NT2/D1 (cell line): ENCODE measurements at regions not wholly inside any gene's neighbourhood (a gene's known extent, or its start where the extent isn't known, plus 50 kb on each side); places are given as distances from the start of the nearest gene placed in this dataset.

Experiments
- DNase-seq: peaks from one replicate; pipeline ENCODE4 v3.0.0-alpha.2; 2011; ENCODE audit warnings: low read depth, low spot score
- H3K27me3 ChIP-seq: 2 replicates; pipeline ENCODE4 v1.6.0; 2011; ENCODE audit warnings: mild to moderate bottlenecking; ENCODE audit not compliant: insufficient read length, insufficient read depth
- H3K36me3 ChIP-seq: 2 replicates; pipeline ENCODE4 v1.6.1; 2011; ENCODE audit warnings: mild to moderate bottlenecking, low read length, mixed read lengths; ENCODE audit not compliant: insufficient read depth, insufficient read length
- H3K4me1 ChIP-seq: 2 replicates; pipeline ENCODE4 v1.5.1; 2011; ENCODE audit not compliant: insufficient read depth, insufficient read length
- H3K4me3 ChIP-seq: 2 replicates; pipeline ENCODE4 v1.5.1; 2011; ENCODE audit warnings: low read depth; ENCODE audit not compliant: insufficient read length
- H3K9ac ChIP-seq: 2 replicates; pipeline ENCODE4 v1.6.0; 2011; ENCODE audit warnings: low read depth; ENCODE audit not compliant: insufficient read length
- H3K9me3 ChIP-seq: 2 replicates; pipeline ENCODE4 v1.5.1; 2011; ENCODE audit warnings: mild to moderate bottlenecking, low read length; ENCODE audit not compliant: insufficient read depth
- SUZ12 ChIP-seq: IDR thresholded peaks from 2 replicates; pipeline ENCODE4 v1.6.1; 2011; ENCODE audit not compliant: insufficient read length, insufficient read depth; ENCODE audit errors: extremely low read depth
- YY1 ChIP-seq: IDR thresholded peaks from 2 replicates; pipeline ENCODE4 v1.6.1; 2011; ENCODE audit not compliant: insufficient read length, insufficient read depth
- ZNF274 ChIP-seq: IDR thresholded peaks from 2 replicates; pipeline ENCODE4 v1.6.1; 2011; ENCODE audit warnings: mild to moderate bottlenecking, low read depth, low read length

DNA sequence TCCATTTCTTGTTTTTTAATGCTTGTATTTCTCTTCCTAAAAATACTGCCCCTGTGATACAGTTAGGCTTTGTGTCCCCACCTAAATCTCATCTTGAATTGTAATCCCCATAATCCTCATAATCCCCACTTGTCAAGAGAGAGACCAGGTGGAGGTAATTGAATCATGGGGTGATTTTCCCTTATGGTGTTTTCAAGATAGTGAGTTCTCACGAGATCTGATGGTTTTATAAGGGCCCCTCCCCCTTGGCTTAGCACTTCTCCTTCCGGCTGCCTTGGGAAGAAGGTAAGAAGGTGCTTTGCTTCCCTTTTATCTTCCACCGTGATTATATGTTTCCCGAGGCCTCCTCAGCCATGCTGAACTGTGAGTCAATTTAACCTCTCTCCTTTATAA, 227.4 kb downstream of the MAN2A1 start:
- no peak overlapping the region for H3K4me3 ChIP-seq
- no peaks in the 10 kb centered on the region for H3K36me3 ChIP-seq
- no peaks in the 10 kb centered on the region for H3K27me3 ChIP-seq
- no peak overlapping the region for H3K9ac ChIP-seq
- no peak for TF ChIP-seq SUZ12
- no peak for TF ChIP-seq YY1
- no peak for DNase-seq
- H3K4me1 ChIP-seq: no peaks in the 10 kb centered on the region
- H3K9me3 ChIP-seq: no peaks in the 10 kb centered on the region

DNA sequence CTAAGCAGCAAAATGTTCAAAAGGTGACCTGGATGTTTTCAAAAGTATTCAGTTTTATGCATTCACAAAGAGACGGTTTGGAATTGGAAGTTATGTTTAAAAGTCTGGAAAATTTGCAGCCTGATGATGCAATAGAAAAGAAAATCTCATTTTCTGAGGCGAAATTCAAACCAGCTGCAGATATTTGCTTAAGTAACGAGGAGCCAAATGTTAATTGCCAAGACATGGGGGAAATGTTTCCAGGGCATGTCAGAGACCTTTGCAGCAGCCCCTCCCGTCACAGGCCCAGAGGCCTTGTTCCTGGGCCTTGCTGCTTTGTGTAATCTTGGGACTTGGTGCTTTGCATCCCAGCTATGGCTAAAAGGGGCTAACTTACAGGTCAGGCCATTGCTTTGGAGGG, 228.2 kb downstream of the MAN2A1 start:
- Histone ChIP-seq H3K4me1 (no peaks in the 10 kb centered on the region), H3K9ac (no peak overlapping the region)
- TF ChIP-seq ZNF274: no peak
- TF ChIP-seq SUZ12: no peak
- no peak for TF ChIP-seq YY1

DNA sequence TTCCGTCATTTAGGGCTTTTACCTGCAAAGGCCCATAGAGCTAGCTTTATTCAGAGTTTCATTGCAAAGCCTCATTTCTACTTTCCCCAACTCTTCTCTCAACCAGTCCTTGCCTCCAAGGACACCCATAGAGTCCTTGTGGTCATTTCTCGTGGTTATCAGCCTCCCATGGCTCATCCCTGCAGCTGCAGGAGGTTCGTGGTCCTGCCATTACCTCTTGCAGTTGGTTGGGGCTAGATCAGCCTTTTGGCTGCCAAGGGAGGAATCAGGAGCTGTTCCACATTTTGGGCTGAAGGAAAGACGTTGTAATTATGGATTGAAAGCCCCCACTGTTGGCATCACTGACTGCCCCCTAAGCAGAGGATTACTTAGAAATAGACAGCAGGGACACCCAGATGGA, 231.0 kb downstream of the MAN2A1 start:
- Histone ChIP-seq H3K4me3 (no peak overlapping the region), H3K27me3 (no peaks in the 10 kb centered on the region), H3K4me1 (no peaks in the 10 kb centered on the region), H3K9me3 (no peaks in the 10 kb centered on the region; the same call in 1 of the 2 replicates), H3K9ac (no peak overlapping the region), H3K36me3 (no peaks in the 10 kb centered on the region)
- TF ChIP-seq ZNF274 (no peak), YY1 (no peak), SUZ12 (no peak)
- no peak for DNase-seq

More for the DNA sequence above, 228.2 kb downstream of the MAN2A1 start:
- Histone ChIP-seq H3K4me3 (no peak overlapping the region), H3K9me3 (no peaks in the 10 kb centered on the region), H3K36me3 (no peaks in the 10 kb centered on the region), H3K27me3 (no peaks in the 10 kb centered on the region)
- DNase-seq: no peak

DNA sequence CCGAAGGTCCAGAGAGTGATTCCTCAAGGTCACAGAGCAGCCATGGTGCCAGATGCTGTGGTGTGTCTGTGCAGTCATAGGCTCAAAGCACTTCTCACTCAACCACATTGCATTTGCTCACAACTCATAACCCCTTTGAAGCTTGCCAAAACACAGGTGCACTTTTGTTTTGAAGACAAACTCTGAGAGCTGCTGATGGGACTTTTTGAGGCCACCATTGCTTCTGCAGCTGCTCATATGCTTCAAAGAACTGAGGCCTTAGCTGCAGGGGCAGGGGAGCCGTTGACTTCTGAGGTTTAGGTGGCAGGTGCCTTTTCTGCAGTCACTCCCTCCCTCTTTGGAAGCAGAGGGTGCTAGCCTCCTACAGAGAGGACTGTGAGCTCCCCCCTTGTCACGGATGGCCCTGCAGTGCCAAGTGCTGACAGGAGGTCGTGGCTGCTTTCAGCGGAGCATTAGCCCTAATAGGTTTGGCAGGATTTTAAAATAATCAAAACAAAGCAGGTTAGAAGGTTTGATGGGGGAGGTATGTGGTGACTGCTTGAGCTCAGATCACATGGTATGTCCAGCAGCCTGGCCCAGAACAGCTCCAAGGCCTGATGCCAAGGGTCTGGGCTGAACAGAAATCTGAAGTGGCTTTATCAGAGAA, 232.1 kb downstream of the MAN2A1 start:
- H3K4me1 ChIP-seq: no peaks in the 10 kb centered on the region
- H3K36me3 ChIP-seq: no peaks in the 10 kb centered on the region
- H3K4me3 ChIP-seq: no peak overlapping the region
- H3K9me3 ChIP-seq: no peaks in the 10 kb centered on the region; the same call in 1 of the 2 replicates
- DNase-seq: no peak
- TF ChIP-seq SUZ12: no peak
- TF ChIP-seq ZNF274: no peak
- TF ChIP-seq YY1: no peak
- no peak overlapping the region for H3K9ac ChIP-seq
- H3K27me3 ChIP-seq: no peaks in the 10 kb centered on the region

DNA sequence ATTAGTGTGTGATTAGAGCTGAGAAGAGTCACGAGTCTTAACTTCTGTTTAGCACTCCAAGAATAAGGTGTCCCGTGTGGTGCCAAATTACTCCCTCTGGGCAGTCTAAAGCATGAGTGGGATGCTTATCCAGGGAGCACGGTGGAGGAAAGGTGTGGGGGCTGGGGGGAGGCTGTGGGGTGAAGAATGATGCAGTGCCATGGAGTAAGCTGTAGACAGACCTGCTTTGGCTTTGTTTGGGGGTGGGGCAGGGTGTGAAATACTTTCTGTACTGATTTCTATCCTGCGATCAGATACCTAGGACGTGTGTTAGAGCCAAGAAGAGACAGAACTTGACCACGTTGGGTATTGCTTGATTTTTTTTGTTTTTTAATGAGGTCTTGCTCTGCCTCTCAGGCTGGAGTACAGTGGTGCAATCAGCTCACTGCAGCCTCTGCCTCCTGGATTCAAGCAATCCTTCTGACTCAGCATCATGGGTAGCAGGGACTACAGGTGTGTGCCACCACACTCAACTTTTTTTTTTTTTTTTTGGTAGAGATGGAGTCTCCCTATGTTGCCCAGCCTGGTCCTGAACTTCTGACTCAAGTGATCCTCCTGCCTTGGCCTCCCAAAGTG, 232.8 kb downstream of the MAN2A1 start:
- H3K4me3 ChIP-seq: no peak overlapping the region
- no peak for TF ChIP-seq YY1
- no peak for TF ChIP-seq SUZ12
- no peak for TF ChIP-seq ZNF274

DNA sequence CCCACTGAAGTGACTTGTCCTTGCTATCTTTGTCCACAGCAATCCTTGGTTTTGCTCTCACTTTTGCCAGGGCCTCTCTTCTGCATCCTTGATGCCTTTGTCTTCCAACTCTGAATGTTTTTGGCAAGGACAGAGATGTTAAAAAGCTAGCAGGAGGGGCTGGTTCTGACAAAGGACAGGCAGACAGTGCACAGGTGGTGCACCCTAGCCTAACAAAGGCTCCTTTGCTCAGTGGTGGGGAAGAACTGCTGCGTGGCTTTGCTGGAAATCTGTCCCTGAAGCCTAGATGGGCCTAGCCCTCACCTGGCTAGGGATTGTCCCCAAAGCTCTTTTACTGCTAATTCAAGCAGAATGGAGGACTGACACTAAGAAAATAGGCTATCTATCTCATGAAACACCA, 233.5 kb downstream of the MAN2A1 start:
- Histone ChIP-seq H3K4me1 (no peaks in the 10 kb centered on the region), H3K9ac (no peak overlapping the region)

More for the DNA sequence above, 232.8 kb downstream of the MAN2A1 start:
- H3K9ac ChIP-seq: no peak overlapping the region
- H3K9me3 ChIP-seq: no peaks in the 10 kb centered on the region; the same call in 1 of the 2 replicates
- no peaks in the 10 kb centered on the region for H3K4me1 ChIP-seq
- DNase-seq: no peak
- no peaks in the 10 kb centered on the region for H3K27me3 ChIP-seq
- no peaks in the 10 kb centered on the region for H3K36me3 ChIP-seq

DNA sequence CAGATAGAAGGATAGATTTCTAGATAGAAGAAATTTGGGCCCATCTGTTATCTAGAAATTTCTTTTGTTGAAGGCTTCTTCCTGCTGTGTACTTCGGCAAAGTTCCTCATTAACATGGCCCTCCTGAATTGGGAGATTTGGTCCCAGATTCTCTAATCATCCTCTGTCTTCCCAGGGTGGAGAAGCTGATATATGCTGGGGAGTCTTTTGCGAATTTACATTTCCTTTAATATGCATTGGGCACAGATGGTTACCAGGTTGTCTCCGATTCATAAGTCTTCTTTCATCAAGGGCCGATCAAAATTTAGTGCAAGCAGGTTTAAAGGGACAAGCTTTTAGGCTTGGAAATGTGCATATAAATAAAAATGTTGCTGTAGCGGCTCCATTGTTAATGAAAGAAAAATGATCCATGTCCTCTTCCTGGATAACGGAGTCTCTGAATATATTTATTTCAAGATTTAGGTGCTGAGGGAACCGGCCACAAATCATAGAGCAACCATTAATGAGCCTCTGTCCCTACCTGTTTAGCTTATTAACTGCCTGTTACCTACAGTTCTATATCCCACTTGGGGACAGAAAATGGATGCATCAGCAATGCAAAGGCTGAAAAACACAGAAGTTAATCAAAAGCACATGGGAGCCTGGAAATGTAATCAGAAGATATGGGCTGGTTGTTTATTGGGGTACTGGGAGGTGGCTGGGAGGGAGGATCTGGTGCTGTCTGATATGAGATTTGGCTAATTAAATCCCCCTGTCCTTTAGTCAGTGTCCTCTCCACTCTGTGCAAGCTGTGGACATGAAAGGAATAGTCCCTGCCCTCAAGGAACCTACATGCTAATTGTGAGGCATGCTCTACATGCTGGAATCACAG, 234.7 kb downstream of the MAN2A1 start:
- Histone ChIP-seq H3K4me1 (no peaks in the 10 kb centered on the region), H3K27me3 (no peaks in the 10 kb centered on the region), H3K4me3 (no peak overlapping the region), H3K9me3 (no peaks in the 10 kb centered on the region; the same call in 1 of the 2 replicates), H3K36me3 (no peaks in the 10 kb centered on the region), H3K9ac (no peak overlapping the region)
- TF ChIP-seq SUZ12 (no peak), YY1 (no peak)
- DNase-seq: no peak

More for the DNA sequence above, 233.5 kb downstream of the MAN2A1 start:
- Histone ChIP-seq H3K27me3 (no peaks in the 10 kb centered on the region), H3K4me3 (no peak overlapping the region), H3K36me3 (no peaks in the 10 kb centered on the region), H3K9me3 (no peaks in the 10 kb centered on the region; the same call in 1 of the 2 replicates)
- no peak for DNase-seq
- TF ChIP-seq SUZ12 (no peak), YY1 (no peak), ZNF274 (no peak)
